OCI-M2 (cell line): ENCODE measurements at regions not wholly inside any gene's neighbourhood (a gene's known extent, or its start where the extent isn't known, plus 50 kb on each side); places are given as distances from the start of the nearest gene placed in this dataset.
A peak's percentile ranks its signal among the peaks of the same experiment; 100 is the strongest.
"Not testable (repeated sequence)": the region's sequence is repeated elsewhere in the genome, so short reads cannot be mapped to it uniquely, and the experiment has no call there.

Source experiments
- DNase-seq: peaks from one replicate; lab custom pipeline; 2025; ENCODE audit not compliant: unreplicated experiment; lab: John Stamatoyannopoulos, UW

- DNase-seq: no peak
Observed at GRCh38 chr1:182166750-182167149, 105.2 kb upstream of the ZNF648 start.

GRCh38 chr1:182166321-182166720, 104.8 kb upstream of the ZNF648 start:
- DNase-seq: no peak

GRCh38 chr1:182164273-182164672, 102.8 kb upstream of the ZNF648 start:
- DNase-seq: no peak

- DNase-seq: no peak
Observed at GRCh38 chr1:182163821-182164223, 102.3 kb upstream of the ZNF648 start.

GRCh38 chr1:182159443-182159842, 97.9 kb upstream of the ZNF648 start:
- no peak for DNase-seq

- DNase-seq: no peak
Observed at GRCh38 chr1:182157187-182157586, 95.7 kb upstream of the ZNF648 start.

- not testable (repeated sequence) for DNase-seq
Observed at GRCh38 chr1:182154425-182154824, 92.9 kb upstream of the ZNF648 start.

GRCh38 chr1:182149411-182149965, 88.0 kb upstream of the ZNF648 start:
- no peak for DNase-seq

GRCh38 chr1:182147951-182148350, 86.4 kb upstream of the ZNF648 start:
- DNase-seq: no peak

- DNase-seq: no peak
Observed at GRCh38 chr1:182147136-182147820, 85.8 kb upstream of the ZNF648 start.

- DNase-seq: no peak
Observed at GRCh38 chr1:182146286-182146685, 84.8 kb upstream of the ZNF648 start.

GRCh38 chr1:182145441-182145840, 83.9 kb upstream of the ZNF648 start:
- DNase-seq: no peak

- no peak for DNase-seq
Observed at GRCh38 chr1:182144646-182145030, 83.1 kb upstream of the ZNF648 start.

GRCh38 chr1:182143825-182144645, 82.5 kb upstream of the ZNF648 start:
- DNase-seq: no peak

GRCh38 chr1:182143154-182143657, 81.7 kb upstream of the ZNF648 start:
- DNase-seq: peak; percentile 18

- DNase-seq: no peak
Observed at GRCh38 chr1:182142621-182143020, 81.1 kb upstream of the ZNF648 start.

- DNase-seq: no peak
Observed at GRCh38 chr1:182141040-182141439, 79.5 kb upstream of the ZNF648 start.

GRCh38 chr1:182139496-182139895, 78.0 kb upstream of the ZNF648 start:
- DNase-seq: no peak

GRCh38 chr1:182137546-182137945, 76.0 kb upstream of the ZNF648 start:
- no peak for DNase-seq

GRCh38 chr1:182135946-182136345, 74.4 kb upstream of the ZNF648 start:
- DNase-seq: no peak

GRCh38 chr1:182134257-182134656, 72.7 kb upstream of the ZNF648 start:
- DNase-seq: no peak

GRCh38 chr1:182133181-182133580, 71.7 kb upstream of the ZNF648 start:
- DNase-seq: no peak
